ENCODE measurements at regions not wholly inside any gene's neighbourhood (a gene's known extent, or its start where the extent isn't known, plus 50 kb on each side); places are given as distances from the start of the nearest gene placed in this dataset.

- no peak for TF ChIP-seq JUN (IDR thresholded peaks at IDR 0.05)
- H3K4me2 ChIP-seq, result no peak overlapping the region
- DNase-seq (ENCODE audit: low read depth in 1 of 2, low spot score in 1 of 2) (no peak), ATAC-seq (no peak), FAIRE-seq (no peak)
- POLR2A ChIA-PET, result no interaction called here
- no peaks in the 10 kb centered on the region for H3K9me3 ChIP-seq
- H3K4me1 ChIP-seq, result peaks cover 18% of the 10 kb centered on the region
- CTCF ChIA-PET, result interaction anchor here (1.0 to 1.6 kb wide), 2 partner anchors 17 to 25 kb away, joined by 4 to 5 read pairs; no protein-coding TSS in a partner anchor
- H3K4me3 ChIP-seq, result no peak overlapping the region
- peak overlapping the region in 1 of 2 experiments; percentile 7; a peak in 1 of 6 replicates for H3K27ac ChIP-seq
- WGBS (ENCODE audit: missing lambda C conversion rate), result 55% methylated on average over 3 of the region's 3 CpGs
These were observed 138.6 kb downstream of the CEMIP2 start for GRCh38 chr9:71629578-71630215.

GRCh38 chr9:71628247-71628646 is 140.1 kb downstream of the CEMIP2 start:
- peaks cover 18% of the 10 kb centered on the region for H3K4me1 ChIP-seq
- no peaks in the 10 kb centered on the region for H3K9me3 ChIP-seq
- no peak overlapping the region for H3K4me2 ChIP-seq
- H3K4me3 ChIP-seq, result no peak overlapping the region
- DNase-seq (ENCODE audit: low read depth in 1 of 2, low spot score in 1 of 2), result no peak
- H3K27ac ChIP-seq, result no peak overlapping the region
- ChIA-PET CTCF (interaction anchor here (1.3 to 1.6 kb wide), 3 partner anchors 18 to 24 kb away, joined by 3 to 5 read pairs (median 4); no protein-coding TSS in a partner anchor), POLR2A (no interaction called here)
- TF ChIP-seq, protein P1, sequence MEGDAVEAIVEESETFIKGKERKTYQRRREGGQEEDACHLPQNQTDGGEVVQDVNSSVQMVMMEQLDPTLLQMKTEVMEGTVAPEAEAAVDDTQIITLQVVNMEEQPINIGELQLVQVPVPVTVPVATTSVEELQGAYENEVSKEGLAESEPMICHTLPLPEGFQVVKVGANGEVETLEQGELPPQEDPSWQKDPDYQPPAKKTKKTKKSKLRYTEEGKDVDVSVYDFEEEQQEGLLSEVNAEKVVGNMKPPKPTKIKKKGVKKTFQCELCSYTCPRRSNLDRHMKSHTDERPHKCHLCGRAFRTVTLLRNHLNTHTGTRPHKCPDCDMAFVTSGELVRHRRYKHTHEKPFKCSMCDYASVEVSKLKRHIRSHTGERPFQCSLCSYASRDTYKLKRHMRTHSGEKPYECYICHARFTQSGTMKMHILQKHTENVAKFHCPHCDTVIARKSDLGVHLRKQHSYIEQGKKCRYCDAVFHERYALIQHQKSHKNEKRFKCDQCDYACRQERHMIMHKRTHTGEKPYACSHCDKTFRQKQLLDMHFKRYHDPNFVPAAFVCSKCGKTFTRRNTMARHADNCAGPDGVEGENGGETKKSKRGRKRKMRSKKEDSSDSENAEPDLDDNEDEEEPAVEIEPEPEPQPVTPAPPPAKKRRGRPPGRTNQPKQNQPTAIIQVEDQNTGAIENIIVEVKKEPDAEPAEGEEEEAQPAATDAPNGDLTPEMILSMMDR (IDR thresholded peaks at IDR 0.05), result 0 out of 3 replicates have a peak, but pooled peaks have one; percentile 14
- TF ChIP-seq REST (IDR thresholded peaks at IDR 0.05), result no peak
- no peak for TF ChIP-seq RNF2 (IDR thresholded peaks at IDR 0.05; ENCODE audit: borderline replicate concordance, low read depth)
- no peak for TF ChIP-seq NFE2L2 (conservative IDR thresholded peaks at IDR 0.05; ENCODE audit: low read length)
- no peak for TF ChIP-seq KDM5A (IDR thresholded peaks at IDR 0.05)
- no peak for TF ChIP-seq TP53 (CRISPR knock-in tag; IDR thresholded peaks at IDR 0.05)
- peak in 1 of 2 experiments; percentile 38; a peak in 1 of 5 replicates for TF ChIP-seq RAD21 (conservative IDR thresholded peaks at IDR 0.05 in 1 of 2, IDR thresholded peaks at IDR 0.05 in 1 of 2)
- TF ChIP-seq CBX8 (IDR thresholded peaks at IDR 0.05), result no peak
- TF ChIP-seq, protein P2, sequence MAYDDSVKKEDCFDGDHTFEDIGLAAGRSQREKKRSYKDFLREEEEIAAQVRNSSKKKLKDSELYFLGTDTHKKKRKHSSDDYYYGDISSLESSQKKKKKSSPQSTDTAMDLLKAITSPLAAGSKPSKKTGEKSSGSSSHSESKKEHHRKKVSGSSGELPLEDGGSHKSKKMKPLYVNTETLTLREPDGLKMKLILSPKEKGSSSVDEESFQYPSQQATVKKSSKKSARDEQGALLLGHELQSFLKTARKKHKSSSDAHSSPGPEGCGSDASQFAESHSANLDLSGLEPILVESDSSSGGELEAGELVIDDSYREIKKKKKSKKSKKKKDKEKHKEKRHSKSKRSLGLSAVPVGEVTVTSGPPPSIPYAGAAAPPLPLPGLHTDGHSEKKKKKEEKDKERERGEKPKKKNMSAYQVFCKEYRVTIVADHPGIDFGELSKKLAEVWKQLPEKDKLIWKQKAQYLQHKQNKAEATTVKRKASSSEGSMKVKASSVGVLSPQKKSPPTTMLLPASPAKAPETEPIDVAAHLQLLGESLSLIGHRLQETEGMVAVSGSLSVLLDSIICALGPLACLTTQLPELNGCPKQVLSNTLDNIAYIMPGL (CRISPR knock-in tag; IDR thresholded peaks at IDR 0.05; ENCODE audit: borderline replicate concordance), result no peak
- no peak for TF ChIP-seq RFX5 (IDR thresholded peaks at IDR 0.05)
- no peak for ATAC-seq
- WGBS (ENCODE audit: missing lambda C conversion rate), result 82% methylated on average over 3 of the region's 3 CpGs
- no peak for FAIRE-seq

DNA sequence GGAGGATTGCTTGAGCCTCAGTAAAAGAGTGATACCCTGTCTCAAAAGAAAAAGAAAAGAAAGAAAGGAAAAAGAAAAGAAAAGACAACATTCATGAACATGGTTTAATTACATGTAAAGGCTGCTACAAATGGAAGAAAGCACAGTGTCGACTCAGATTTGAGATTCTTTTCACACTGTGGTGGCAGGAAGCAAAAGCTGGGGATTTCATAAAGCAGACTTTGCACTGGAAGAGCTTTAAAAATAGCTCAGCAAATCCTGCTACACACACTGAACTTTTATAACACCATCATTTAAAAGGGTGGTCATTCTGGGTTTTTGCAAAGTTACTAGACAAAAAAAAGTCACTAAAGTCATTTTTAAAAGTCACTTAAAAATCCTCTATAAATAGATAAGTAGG is 140.8 kb downstream of the CEMIP2 start:
- H3K27ac ChIP-seq, result peak overlapping the region in 1 of 2 experiments; percentile 39; a peak in 2 of 6 replicates
- WGBS (ENCODE audit: missing lambda C conversion rate), result 64% methylated on average over 1 of the region's 1 CpG
- no peaks in the 10 kb centered on the region for H3K9me3 ChIP-seq
- H3K4me1 ChIP-seq, result peaks cover 18% of the 10 kb centered on the region
- no peak overlapping the region for H3K4me2 ChIP-seq
- DNase-seq (ENCODE audit: low read depth in 1 of 2, low spot score in 1 of 2) (no peak), ATAC-seq (no peak), FAIRE-seq (no peak)
- ChIA-PET CTCF (interaction anchor here (1.3 to 1.4 kb wide), 2 partner anchors 19 to 23 kb away, joined by 3 to 4 read pairs; no protein-coding TSS in a partner anchor), POLR2A (no interaction called here)
- TF ChIP-seq EP300 (IDR thresholded peaks at IDR 0.05), result no peak
- TF ChIP-seq ELK1 (IDR thresholded peaks at IDR 0.05; ENCODE audit: low read depth, low read length), result no peak
- TF ChIP-seq EHF (CRISPR knock-in tag; IDR thresholded peaks at IDR 0.05), result no peak
- no peak for TF ChIP-seq ZC3H11A (IDR thresholded peaks at IDR 0.05)
- no peak for TF ChIP-seq MAX (IDR thresholded peaks at IDR 0.05)
- TF ChIP-seq, protein P3, sequence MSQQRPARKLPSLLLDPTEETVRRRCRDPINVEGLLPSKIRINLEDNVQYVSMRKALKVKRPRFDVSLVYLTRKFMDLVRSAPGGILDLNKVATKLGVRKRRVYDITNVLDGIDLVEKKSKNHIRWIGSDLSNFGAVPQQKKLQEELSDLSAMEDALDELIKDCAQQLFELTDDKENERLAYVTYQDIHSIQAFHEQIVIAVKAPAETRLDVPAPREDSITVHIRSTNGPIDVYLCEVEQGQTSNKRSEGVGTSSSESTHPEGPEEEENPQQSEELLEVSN (IDR thresholded peaks at IDR 0.05; ENCODE audit: borderline replicate concordance, low read depth), result no peak
- no peak for TF ChIP-seq NPAS2 (CRISPR knock-in tag; IDR thresholded peaks at IDR 0.05; ENCODE audit: borderline replicate concordance)
- TF ChIP-seq JUNB (IDR thresholded peaks at IDR 0.05), result no peak
- TF ChIP-seq, protein P4, sequence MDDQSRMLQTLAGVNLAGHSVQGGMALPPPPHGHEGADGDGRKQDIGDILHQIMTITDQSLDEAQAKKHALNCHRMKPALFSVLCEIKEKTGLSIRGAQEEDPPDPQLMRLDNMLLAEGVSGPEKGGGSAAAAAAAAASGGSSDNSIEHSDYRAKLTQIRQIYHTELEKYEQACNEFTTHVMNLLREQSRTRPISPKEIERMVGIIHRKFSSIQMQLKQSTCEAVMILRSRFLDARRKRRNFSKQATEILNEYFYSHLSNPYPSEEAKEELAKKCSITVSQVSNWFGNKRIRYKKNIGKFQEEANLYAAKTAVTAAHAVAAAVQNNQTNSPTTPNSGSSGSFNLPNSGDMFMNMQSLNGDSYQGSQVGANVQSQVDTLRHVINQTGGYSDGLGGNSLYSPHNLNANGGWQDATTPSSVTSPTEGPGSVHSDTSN (IDR thresholded peaks at IDR 0.05), result no peak
- TF ChIP-seq ESRRA (IDR thresholded peaks at IDR 0.05; ENCODE audit: borderline replicate concordance, low read length), result no peak
- H3K4me3 ChIP-seq, result no peak overlapping the region

All from A549 (cell line).